Mesenchymal stem cell (in vitro differentiated cells and primary cell): ENCODE measurements at regions not wholly inside any gene's neighbourhood (a gene's known extent, or its start where the extent isn't known, plus 50 kb on each side); places are given as distances from the start of the nearest gene placed in this dataset.

ENCODE experiments used
- DNase-seq: peaks from one replicate; pipeline ENCODE4 v3.0.0-alpha.2; 2013
- H2AFZ ChIP-seq: one replicate; pipeline ENCODE4 v1.6.1; 2013; ENCODE audit warnings: low read depth, mild to moderate bottlenecking, control low read depth, inconsistent platforms, low read length, moderate library complexity
- H2AK5ac ChIP-seq: 2 replicates; pipeline ENCODE4 v1.6.1; 2013; ENCODE audit warnings: low read length, moderate library complexity, mild to moderate bottlenecking, inconsistent platforms; ENCODE audit not compliant: severe bottlenecking
- H2BK120ac ChIP-seq: one replicate; pipeline ENCODE4 v1.6.1; 2013; ENCODE audit warnings: low read depth, mild to moderate bottlenecking, inconsistent platforms, low read length, moderate library complexity
- H2BK12ac ChIP-seq, 2 experiments: one replicate each; pipeline ENCODE4 v1.6.1; 2013; ENCODE audit warnings: inconsistent platforms in 2 of 2, low read length in 2 of 2, mild to moderate bottlenecking in 2 of 2, moderate library complexity in 2 of 2, control low read depth in 1 of 2
- H2BK15ac ChIP-seq: one replicate; pipeline ENCODE4 v1.6.1; 2013; ENCODE audit warnings: mild to moderate bottlenecking, low read depth, inconsistent platforms; ENCODE audit not compliant: poor library complexity, severe bottlenecking
- H2BK5ac ChIP-seq: 2 replicates; pipeline ENCODE4 v1.6.1; 2013; ENCODE audit warnings: low read depth, mild to moderate bottlenecking, low read length, control low read depth, inconsistent platforms; ENCODE audit not compliant: poor library complexity, severe bottlenecking
- H3K14ac ChIP-seq, 2 experiments: one replicate each; pipeline ENCODE4 v1.6.1; 2013; ENCODE audit warnings: inconsistent platforms in 2 of 2, low read length in 2 of 2, control low read depth in 1 of 2, mild to moderate bottlenecking in 1 of 2, moderate library complexity in 1 of 2
- H3K18ac ChIP-seq, 2 experiments: one replicate each; pipeline ENCODE4 v1.6.1; 2013; ENCODE audit warnings: inconsistent platforms in 2 of 2, low read length in 2 of 2, control low read depth in 1 of 2, low read depth in 1 of 2, mild to moderate bottlenecking in 1 of 2
- H3K23ac ChIP-seq, 2 experiments: one replicate each; pipeline ENCODE4 v1.6.1; 2013; ENCODE audit warnings: inconsistent platforms in 2 of 2, low read length in 2 of 2, mild to moderate bottlenecking in 2 of 2, moderate library complexity in 2 of 2, control low read depth in 1 of 2
- H3K27ac ChIP-seq: 2 replicates; pipeline ENCODE4 v1.5.1; 2013; ENCODE audit warnings: mild to moderate bottlenecking, moderate library complexity, low read length, control low read depth, inconsistent platforms; ENCODE audit not compliant: poor library complexity, severe bottlenecking
- H3K27me3 ChIP-seq, 2 experiments: 2 replicates each; pipeline versions ENCODE4 v1.6.1 to v1.7.0; 2013; ENCODE audit warnings: low read length in 2 of 2, mild to moderate bottlenecking in 2 of 2, moderate library complexity in 2 of 2, control low read depth in 1 of 2, inconsistent platforms in 1 of 2; ENCODE audit not compliant: control insufficient read depth in 1 of 2, insufficient read depth in 1 of 2
- H3K36me3 ChIP-seq, 2 experiments: 2 replicates each; pipeline versions ENCODE4 v1.6.1 to v1.7.0; 2013; ENCODE audit warnings: low read length in 2 of 2, control low read depth in 1 of 2, inconsistent platforms in 1 of 2, low read depth in 1 of 2, mild to moderate bottlenecking in 1 of 2; ENCODE audit not compliant: insufficient read depth in 2 of 2, control insufficient read depth in 1 of 2
- H3K4ac ChIP-seq, 2 experiments: one replicate each; pipeline ENCODE4 v1.6.1; 2013; ENCODE audit warnings: inconsistent platforms in 2 of 2, low read length in 2 of 2, mild to moderate bottlenecking in 2 of 2, moderate library complexity in 2 of 2, control low read depth in 1 of 2, low read depth in 1 of 2
- H3K4me1 ChIP-seq: 2 replicates; pipeline ENCODE4 v1.6.1; 2013; ENCODE audit warnings: low read depth, low read length, control low read depth; ENCODE audit not compliant: control insufficient read depth, insufficient read depth
- H3K4me2 ChIP-seq: 2 replicates; pipeline ENCODE4 v1.6.1; 2013; ENCODE audit warnings: low read length, mild to moderate bottlenecking, inconsistent platforms; ENCODE audit not compliant: poor library complexity, severe bottlenecking
- H3K4me3 ChIP-seq, 2 experiments: 2 replicates each; pipeline versions ENCODE4 v1.5.1 to v1.7.0; 2013; ENCODE audit warnings: low read length in 2 of 2, mild to moderate bottlenecking in 2 of 2, control low read depth in 1 of 2, low read depth in 1 of 2; ENCODE audit not compliant: insufficient read depth in 1 of 2
- H3K79me1 ChIP-seq: replicated peaks from 2 replicates; pipeline ENCODE4 v1.6.1; 2013; ENCODE audit warnings: mild to moderate bottlenecking, control low read depth, low read length, inconsistent platforms; ENCODE audit not compliant: poor library complexity, severe bottlenecking
- H3K9ac ChIP-seq: 2 replicates; pipeline ENCODE4 v1.7.0; 2013; ENCODE audit warnings: mild to moderate bottlenecking, low read length, moderate library complexity
- H3K9me3 ChIP-seq: 2 replicates; pipeline ENCODE4 v1.7.0; 2013; ENCODE audit warnings: mild to moderate bottlenecking, low read length; ENCODE audit not compliant: control insufficient read depth
- H4K8ac ChIP-seq: one replicate; pipeline ENCODE4 v1.6.1; 2013; ENCODE audit warnings: inconsistent platforms, mild to moderate bottlenecking, low read length, moderate library complexity
- H4K91ac ChIP-seq: one replicate; pipeline ENCODE4 v1.6.1; 2013; ENCODE audit warnings: mild to moderate bottlenecking, low read length, inconsistent platforms
- WGBS: methylation state at CpG from one replicate; pipeline ENCODE4 v1.1.7; 2013; ENCODE audit warnings: mixed read lengths; 5-methylcytosine and 5-hydroxymethylcytosine counted together

- Histone ChIP-seq H4K8ac (no peak overlapping the region), H3K27me3 (no peaks in the 10 kb centered on the region), H2BK15ac (no peak overlapping the region), H2BK5ac (no peak overlapping the region), H2BK12ac (no peak overlapping the region), H3K4me2 (no peak overlapping the region), H3K18ac (no peak overlapping the region), H3K4ac (no peak overlapping the region), H3K9ac (no peak overlapping the region), H3K36me3 (no peaks in the 10 kb centered on the region), H3K4me1 (no peaks in the 10 kb centered on the region), H3K79me1 (no peaks in the 10 kb centered on the region), H3K27ac (no peak overlapping the region), H3K9me3 (peaks cover 5% of the 10 kb centered on the region), H3K4me3 (no peak overlapping the region), H2BK120ac (no peak overlapping the region), H3K23ac (no peak overlapping the region), H2AK5ac (no peak overlapping the region), H2AFZ (no peak overlapping the region), H3K14ac (no peak overlapping the region), H4K91ac (no peak overlapping the region)
- DNase-seq, result no peak
- no CpG with 5 or more reads among the region's 3 CpGs for WGBS
These were observed 90.5 kb upstream of the ACTRT1 start for GRCh38 chrX:128142745-128143144.

DNA sequence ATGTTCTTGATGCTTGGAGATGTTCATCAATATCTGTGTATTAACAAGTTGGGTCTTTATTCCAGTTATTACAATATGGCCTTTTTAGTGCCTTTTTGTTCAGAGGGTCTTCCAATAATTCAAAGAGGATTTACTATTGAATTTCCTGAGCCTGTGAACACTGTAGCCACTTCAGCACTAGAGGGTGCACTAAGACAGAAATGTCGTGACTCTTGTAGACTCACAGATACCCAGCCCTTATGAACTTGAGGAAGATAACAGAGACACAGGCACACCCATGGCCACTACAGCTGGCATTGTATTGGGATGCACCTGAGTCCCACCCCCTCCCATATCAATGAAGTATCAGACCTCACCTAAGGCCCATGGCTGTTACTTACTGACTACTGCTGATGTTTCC, 54.4 kb upstream of the ACTRT1 start:
- Histone ChIP-seq H2AFZ (no peak overlapping the region), H3K23ac (no peak overlapping the region), H3K9ac (no peak overlapping the region), H2BK120ac (no peak overlapping the region), H3K14ac (no peak overlapping the region), H3K27me3 (no peaks in the 10 kb centered on the region), H3K4me2 (no peak overlapping the region), H3K36me3 (no peaks in the 10 kb centered on the region), H3K27ac (no peak overlapping the region), H2BK5ac (no peak overlapping the region), H2BK12ac (no peak overlapping the region), H3K4ac (no peak overlapping the region), H3K18ac (no peak overlapping the region), H2AK5ac (no peak overlapping the region), H2BK15ac (no peak overlapping the region), H3K4me1 (no peaks in the 10 kb centered on the region), H3K79me1 (no peaks in the 10 kb centered on the region), H4K8ac (no peak overlapping the region), H4K91ac (no peak overlapping the region), H3K9me3 (no peaks in the 10 kb centered on the region), H3K4me3 (no peak overlapping the region)
- WGBS, result 0% methylated on average over 1 of the region's 1 CpG
- peak; percentile 2 for DNase-seq

DNA sequence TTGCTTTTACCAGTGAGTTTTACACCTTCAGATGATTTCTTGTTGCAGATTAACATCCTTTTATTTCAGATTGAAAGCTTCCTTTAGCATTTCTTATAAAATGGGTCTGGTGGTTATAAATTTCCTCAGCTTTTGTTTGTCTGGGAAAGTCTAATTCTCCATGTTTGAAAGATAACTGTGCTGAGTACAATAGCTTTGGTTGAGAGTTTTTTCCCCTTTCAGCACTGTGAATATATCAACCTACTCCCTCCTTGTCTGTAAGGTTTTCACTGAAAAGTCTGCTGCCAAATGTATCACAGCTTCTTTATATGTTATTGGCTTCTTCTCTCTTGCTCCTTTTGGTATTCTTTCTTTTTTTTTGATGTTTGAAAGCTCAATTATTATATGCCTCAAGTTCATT, 53.5 kb upstream of the ACTRT1 start:
- Histone ChIP-seq H2BK12ac (no peak overlapping the region), H3K18ac (no peak overlapping the region), H3K36me3 (no peaks in the 10 kb centered on the region), H3K4me1 (no peaks in the 10 kb centered on the region), H2AK5ac (no peak overlapping the region), H3K14ac (no peak overlapping the region), H2BK120ac (no peak overlapping the region), H3K23ac (no peak overlapping the region), H3K4me3 (no peak overlapping the region), H3K4me2 (no peak overlapping the region), H3K27me3 (no peaks in the 10 kb centered on the region), H2AFZ (no peak overlapping the region), H3K4ac (no peak overlapping the region), H2BK15ac (no peak overlapping the region), H3K27ac (no peak overlapping the region), H3K9ac (no peak overlapping the region), H2BK5ac (no peak overlapping the region), H4K8ac (no peak overlapping the region), H3K9me3 (no peaks in the 10 kb centered on the region), H4K91ac (no peak overlapping the region), H3K79me1 (no peaks in the 10 kb centered on the region)
- DNase-seq, result no peak
